SH-SY5Y (cell line): ENCODE measurements at regions not wholly inside any gene's neighbourhood (a gene's known extent, or its start where the extent isn't known, plus 50 kb on each side); places are given as distances from the start of the nearest gene placed in this dataset.

Experiments used
- GATA2 ChIP-seq: IDR thresholded peaks from 2 replicates; pipeline ENCODE4 v1.6.1; 2011; ENCODE audit warnings: mild to moderate bottlenecking, low read depth, low read length
- GATA3 ChIP-seq: IDR thresholded peaks from 2 replicates; pipeline ENCODE4 v1.6.1; 2011; ENCODE audit warnings: low read depth, mild to moderate bottlenecking, low read length, moderate library complexity

GRCh38 chr16:82530883-82531282 lies 95.9 kb upstream of the CDH13 start:
- TF ChIP-seq GATA2 (no peak), GATA3 (no peak)
